ENCODE measurements at regions not wholly inside any gene's neighbourhood (a gene's known extent, or its start where the extent isn't known, plus 50 kb on each side); places are given as distances from the start of the nearest gene placed in this dataset.
"Not testable (repeated sequence)": the region's sequence is repeated elsewhere in the genome, so short reads cannot be mapped to it uniquely, and the experiment has no call there.

- no peak overlapping the region for H3K4me3 Mint-ChIP-seq (ENCODE audit: low read depth)
- TF ChIP-seq, protein P1, sequence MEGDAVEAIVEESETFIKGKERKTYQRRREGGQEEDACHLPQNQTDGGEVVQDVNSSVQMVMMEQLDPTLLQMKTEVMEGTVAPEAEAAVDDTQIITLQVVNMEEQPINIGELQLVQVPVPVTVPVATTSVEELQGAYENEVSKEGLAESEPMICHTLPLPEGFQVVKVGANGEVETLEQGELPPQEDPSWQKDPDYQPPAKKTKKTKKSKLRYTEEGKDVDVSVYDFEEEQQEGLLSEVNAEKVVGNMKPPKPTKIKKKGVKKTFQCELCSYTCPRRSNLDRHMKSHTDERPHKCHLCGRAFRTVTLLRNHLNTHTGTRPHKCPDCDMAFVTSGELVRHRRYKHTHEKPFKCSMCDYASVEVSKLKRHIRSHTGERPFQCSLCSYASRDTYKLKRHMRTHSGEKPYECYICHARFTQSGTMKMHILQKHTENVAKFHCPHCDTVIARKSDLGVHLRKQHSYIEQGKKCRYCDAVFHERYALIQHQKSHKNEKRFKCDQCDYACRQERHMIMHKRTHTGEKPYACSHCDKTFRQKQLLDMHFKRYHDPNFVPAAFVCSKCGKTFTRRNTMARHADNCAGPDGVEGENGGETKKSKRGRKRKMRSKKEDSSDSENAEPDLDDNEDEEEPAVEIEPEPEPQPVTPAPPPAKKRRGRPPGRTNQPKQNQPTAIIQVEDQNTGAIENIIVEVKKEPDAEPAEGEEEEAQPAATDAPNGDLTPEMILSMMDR (IDR thresholded peaks at IDR 0.05; ENCODE audit: unreplicated experiment): no peak
- peaks cover 31% of the 10 kb centered on the region for H3K27me3 Mint-ChIP-seq
- no peaks in the 10 kb centered on the region for H3K9me3 Mint-ChIP-seq (ENCODE audit: low read depth)
- no peak for DNase-seq (ENCODE audit: low spot score, unreplicated experiment)
- H3K4me1 Mint-ChIP-seq (ENCODE audit: low read depth): no peaks in the 10 kb centered on the region
- H3K36me3 Mint-ChIP-seq (ENCODE audit: insufficient read depth): no peaks in the 10 kb centered on the region
- H3K27ac Mint-ChIP-seq: no peak overlapping the region
Observed at GRCh38 chr10:118422241-118422640, 80.1 kb upstream of the FAM204A start.

- not testable (repeated sequence) for H3K36me3 Mint-ChIP-seq (ENCODE audit: insufficient read depth); DNase-seq (ENCODE audit: low spot score, unreplicated experiment); H3K9me3 Mint-ChIP-seq (ENCODE audit: low read depth); H3K4me3 Mint-ChIP-seq (ENCODE audit: low read depth); H3K27ac Mint-ChIP-seq
- Mint-ChIP-seq H3K4me1 (ENCODE audit: low read depth) (peaks cover 10% of the 10 kb centered on the region), H3K27me3 (peaks cover 19% of the 10 kb centered on the region)
Observed at GRCh38 chr10:118420049-118420448, 77.9 kb upstream of the FAM204A start.

- Mint-ChIP-seq H3K36me3 (ENCODE audit: insufficient read depth) (no peaks in the 10 kb centered on the region), H3K4me3 (ENCODE audit: low read depth) (no peak overlapping the region), H3K27me3 (peaks cover 40% of the 10 kb centered on the region), H3K9me3 (ENCODE audit: low read depth) (no peaks in the 10 kb centered on the region), H3K27ac (no peak overlapping the region), H3K4me1 (ENCODE audit: low read depth) (peaks cover 15% of the 10 kb centered on the region)
- TF ChIP-seq, protein P1 (IDR thresholded peaks at IDR 0.05; ENCODE audit: unreplicated experiment): no peak
- DNase-seq (ENCODE audit: low spot score, unreplicated experiment): no peak
Observed at GRCh38 chr10:118412932-118413331, 70.8 kb upstream of the FAM204A start.

DNA sequence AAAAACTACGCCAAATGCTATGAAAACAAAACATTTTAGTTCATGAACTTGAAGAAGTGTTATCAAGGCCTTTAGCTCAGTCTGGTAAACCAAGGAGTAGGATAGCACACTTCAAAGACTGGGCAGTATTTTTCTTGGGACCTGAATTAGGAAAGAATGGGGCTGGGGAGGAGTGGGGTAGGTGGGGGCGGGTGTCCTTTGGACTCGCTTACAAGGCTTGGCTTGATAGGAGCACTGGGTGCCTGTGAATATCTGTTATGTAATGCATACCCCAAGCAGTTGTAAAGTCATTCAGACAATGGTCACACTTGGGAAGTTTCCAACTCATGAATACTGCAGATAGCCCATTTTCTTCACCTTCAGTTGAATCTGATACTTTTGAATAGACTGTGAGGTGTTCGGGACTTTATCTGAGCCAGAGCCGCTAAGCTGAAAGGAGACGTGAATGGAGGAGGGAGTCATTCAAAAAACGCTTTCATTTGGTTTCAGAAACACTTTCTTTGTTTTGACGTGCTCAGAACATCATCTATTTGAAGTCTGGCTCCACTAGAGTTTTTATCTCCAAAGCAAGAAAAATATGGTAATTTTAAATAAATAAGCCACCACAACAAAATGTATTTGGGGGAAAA is 70.1 kb upstream of the FAM204A start:
- Mint-ChIP-seq H3K4me3 (ENCODE audit: low read depth) (no peak overlapping the region), H3K9me3 (ENCODE audit: low read depth) (no peaks in the 10 kb centered on the region), H3K4me1 (ENCODE audit: low read depth) (peaks cover 15% of the 10 kb centered on the region), H3K27me3 (peaks cover 40% of the 10 kb centered on the region), H3K27ac (no peak overlapping the region), H3K36me3 (ENCODE audit: insufficient read depth) (no peaks in the 10 kb centered on the region)
- TF ChIP-seq, protein P1 (IDR thresholded peaks at IDR 0.05; ENCODE audit: unreplicated experiment): no peak
- DNase-seq (ENCODE audit: low spot score, unreplicated experiment): no peak

GRCh38 chr10:118409295-118409694 is 67.2 kb upstream of the FAM204A start:
- H3K27ac Mint-ChIP-seq: no peak overlapping the region
- H3K9me3 Mint-ChIP-seq (ENCODE audit: low read depth): no peaks in the 10 kb centered on the region
- peaks cover 39% of the 10 kb centered on the region for H3K27me3 Mint-ChIP-seq

DNA sequence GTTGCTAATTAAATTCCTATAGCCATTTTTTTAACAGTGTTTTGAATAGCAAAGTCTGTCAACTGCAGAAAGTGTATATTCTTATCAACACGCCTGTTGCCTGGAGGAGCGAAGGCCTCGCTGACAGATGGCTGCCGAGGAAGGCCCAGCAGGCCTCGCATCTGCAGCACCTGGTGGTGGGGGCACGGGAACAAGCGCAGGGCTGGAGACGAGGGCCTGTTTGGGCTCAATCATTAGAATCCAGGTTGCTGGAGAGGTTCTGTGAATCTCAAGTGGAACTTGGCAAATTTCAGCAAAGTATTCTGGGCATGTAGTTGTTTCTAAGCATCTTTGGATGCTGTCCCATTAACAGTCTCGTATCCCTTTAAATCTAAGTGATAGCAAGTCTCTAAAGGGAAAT is 66.1 kb upstream of the FAM204A start:
- no peak overlapping the region for H3K4me3 Mint-ChIP-seq (ENCODE audit: low read depth)
- H3K4me1 Mint-ChIP-seq (ENCODE audit: low read depth): peaks cover 7% of the 10 kb centered on the region
- peaks cover 37% of the 10 kb centered on the region for H3K27me3 Mint-ChIP-seq
- DNase-seq (ENCODE audit: low spot score, unreplicated experiment): no peak
- no peaks in the 10 kb centered on the region for H3K9me3 Mint-ChIP-seq (ENCODE audit: low read depth)
- no peak overlapping the region for H3K27ac Mint-ChIP-seq
- TF ChIP-seq, protein P1 (IDR thresholded peaks at IDR 0.05; ENCODE audit: unreplicated experiment): no peak
- H3K36me3 Mint-ChIP-seq (ENCODE audit: insufficient read depth): no peaks in the 10 kb centered on the region

More at GRCh38 chr10:118409295-118409694, 67.2 kb upstream of the FAM204A start:
- no peak overlapping the region for H3K4me3 Mint-ChIP-seq (ENCODE audit: low read depth)
- H3K4me1 Mint-ChIP-seq (ENCODE audit: low read depth): peaks cover 5% of the 10 kb centered on the region
- TF ChIP-seq, protein P1 (IDR thresholded peaks at IDR 0.05; ENCODE audit: unreplicated experiment): no peak
- no peaks in the 10 kb centered on the region for H3K36me3 Mint-ChIP-seq (ENCODE audit: insufficient read depth)
- no peak for DNase-seq (ENCODE audit: low spot score, unreplicated experiment)
